Psoas muscle (tissue), 7 donors: ENCODE measurements at regions not wholly inside any gene's neighbourhood (a gene's known extent, or its start where the extent isn't known, plus 50 kb on each side); places are given as distances from the start of the nearest gene placed in this dataset.
"Not testable (repeated sequence)": the region's sequence is repeated elsewhere in the genome, so short reads cannot be mapped to it uniquely, and the experiment has no call there.

Experiments
- ATAC-seq, 4 donors: fragments of 200-7000 bp; cut with Tn5 transposase; one replicate each; pipeline ENCODE4 v1.9.1; 2020; ENCODE audit warnings: moderate library complexity in 3 of 4, mild to moderate bottlenecking in 2 of 4
- DNase-seq, 2 donors: peaks; one replicate each; pipeline ENCODE4 v3.0.0-alpha.2; 2020
- H3K27ac ChIP-seq: fragments of 200-600 bp; one replicate; pipeline ENCODE4 v1.8.0; 2022
- H3K27me3 ChIP-seq, 3 donors: fragments of 200-600 bp in 1 of 3; one replicate each; pipeline versions ENCODE4 v1.6.1 to v1.8.0; 2013 to 2022; ENCODE audit warnings: low read length in 2 of 3, mild to moderate bottlenecking in 2 of 3, moderate library complexity in 1 of 3; ENCODE audit not compliant: insufficient read depth in 3 of 3
- H3K36me3 ChIP-seq, 2 donors: fragments of 200-600 bp in 1 of 2; one replicate each; pipeline versions ENCODE4 v1.6.1 to v1.8.0; 2013 to 2022; ENCODE audit warnings: low read depth in 1 of 2, mild to moderate bottlenecking in 1 of 2, moderate library complexity in 1 of 2; ENCODE audit not compliant: insufficient read depth in 1 of 2
- H3K4me1 ChIP-seq: fragments of 200-600 bp; one replicate; pipeline ENCODE4 v1.8.0; 2022
- H3K4me3 ChIP-seq: fragments of 200-600 bp; one replicate; pipeline ENCODE4 v1.8.0; 2022; ENCODE audit warnings: mild to moderate bottlenecking
- H3K9me3 ChIP-seq: fragments of 200-600 bp; one replicate; pipeline ENCODE4 v1.8.0; 2022
- CTCF ChIP-seq: fragments of 200-600 bp; IDR thresholded peaks from one replicate; pipeline ENCODE4 v1.8.0; 2022; ENCODE audit warnings: antibody characterized with exemption
- WGBS, 3 donors: extraction: QIAGEN DNeasy Blood & Tissue Kit; methylation state at CpG; one replicate each; pipeline versions ENCODE4 v1.1.6 to v1.1.7; 2013; 5-methylcytosine and 5-hydroxymethylcytosine counted together
- intact Hi-C, 2 donors: fragments of 100-400 bp; cut with DNase I; formaldehyde crosslinking; loops; one replicate each; pipeline versions ENCODE4 v1.11.0 to v1.14.2; 2022
- donor health status: healthy with polysubstance abuse.
- donor health status: DM: no; HTN: no; CAD: no; lungs with moderate emphysema.
- donor health status: Bipolar disorder and iron deficiency.
- donor health status: healthy.
- donor health status: DM: yes; HTN: yes; CAD: no.
- donor health status: DM: no; HTN: no; CAD: no.
- donor health status: DM: yes; HTN: yes; CAD: no.

DNA sequence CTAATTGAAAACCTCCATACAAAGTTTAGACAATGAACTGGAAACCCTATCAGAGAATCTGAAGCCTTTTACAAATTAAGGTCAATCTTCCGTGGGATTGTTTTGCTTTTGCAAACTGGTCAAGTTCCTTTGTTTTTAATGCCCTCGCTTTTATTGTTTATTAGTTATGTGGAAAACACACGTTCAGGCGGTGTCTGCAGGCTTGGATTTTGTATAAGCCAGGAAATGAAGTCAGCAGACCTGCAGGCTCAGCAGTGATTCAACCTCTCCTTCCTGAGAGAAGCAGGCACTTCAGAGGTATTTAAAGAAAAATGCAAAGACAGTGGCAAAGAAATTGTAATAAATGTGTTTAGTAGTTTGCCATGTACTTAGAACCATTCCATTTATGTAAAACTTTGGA is 103.4 kb upstream of the PDE10A start:
- no peak for DNase-seq
- H3K27me3 ChIP-seq: no peaks in the 10 kb centered on the region
- peak overlapping the region; percentile 3 for H3K27ac ChIP-seq
- H3K4me1 ChIP-seq: peaks cover 4% of the 10 kb centered on the region
- H3K4me3 ChIP-seq: no peak overlapping the region
- H3K9me3 ChIP-seq: no peaks in the 10 kb centered on the region
- 40 to 47% (median 46%) methylated on average over 4 of the region's 4 CpGs for WGBS, 3 donors
- intact Hi-C loops: no loop called here
- TF ChIP-seq CTCF: no peak
- ATAC-seq: no peak
- no peaks in the 10 kb centered on the region for H3K36me3 ChIP-seq

- no peak for ATAC-seq
- H3K4me1 ChIP-seq: peaks cover 4% of the 10 kb centered on the region
- intact Hi-C loops: no loop called here
- H3K36me3 ChIP-seq: no peaks in the 10 kb centered on the region
- no peak for TF ChIP-seq CTCF
- H3K9me3 ChIP-seq: no peaks in the 10 kb centered on the region
- WGBS, 3 donors: 81 to 84% (median 82%) methylated on average over 7 of the region's 7 CpGs
- H3K27ac ChIP-seq: peak overlapping the region; percentile 27
- H3K27me3 ChIP-seq: no peaks in the 10 kb centered on the region
- no peak overlapping the region for H3K4me3 ChIP-seq
- no peak for DNase-seq
Measured at GRCh38 chr6:165766026-165766425, 103.0 kb upstream of the PDE10A start.

- H3K27me3 ChIP-seq, H3K27ac ChIP-seq, H3K36me3 ChIP-seq, H3K4me3 ChIP-seq, H3K9me3 ChIP-seq, intact Hi-C loops, H3K4me1 ChIP-seq, ATAC-seq, DNase-seq: not testable (repeated sequence)
- 92 to 95% (median 94%) methylated on average over 11 to 22 of the region's 33 CpGs for WGBS, 3 donors
Measured at GRCh38 chr6:165765256-165765655, 102.2 kb upstream of the PDE10A start.

GRCh38 chr6:165762876-165763275 is 99.8 kb upstream of the PDE10A start:
- Histone ChIP-seq H3K27me3 (no peaks in the 10 kb centered on the region), H3K9me3 (no peaks in the 10 kb centered on the region), H3K4me3 (no peak overlapping the region), H3K4me1 (peaks cover 4% of the 10 kb centered on the region), H3K27ac (no peak overlapping the region), H3K36me3 (no peaks in the 10 kb centered on the region)
- TF ChIP-seq CTCF: no peak
- intact Hi-C loops: no loop called here
- no peak for ATAC-seq
- DNase-seq: no peak
- WGBS, 3 donors: 80 to 85% (median 80%) methylated on average over 6 of the region's 6 CpGs

DNA sequence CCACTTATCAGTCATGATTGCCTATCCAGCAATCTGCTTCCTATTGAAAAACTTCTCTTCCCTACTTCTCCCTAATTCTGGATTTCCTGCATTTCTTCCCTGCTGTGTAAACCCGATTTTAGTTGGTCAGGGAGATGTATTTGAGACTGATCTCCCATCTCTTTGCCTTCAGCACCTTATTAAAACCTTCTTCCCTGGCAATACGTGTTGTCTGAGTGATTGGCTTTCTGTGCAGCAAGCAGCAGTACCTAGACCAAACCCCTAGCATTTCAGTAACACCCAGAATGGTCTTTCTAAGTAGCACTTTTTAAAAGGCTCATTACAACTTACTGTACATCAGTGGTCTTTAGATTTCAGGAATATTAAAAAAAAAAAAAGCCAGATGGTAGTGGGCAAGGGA is 99.1 kb upstream of the PDE10A start:
- Histone ChIP-seq H3K36me3 (no peaks in the 10 kb centered on the region), H3K4me1 (peaks cover under 1% of the 10 kb centered on the region), H3K27me3 (no peaks in the 10 kb centered on the region), H3K9me3 (no peaks in the 10 kb centered on the region), H3K27ac (no peak overlapping the region), H3K4me3 (no peak overlapping the region)
- intact Hi-C loops: no loop called here
- ATAC-seq (no peak), DNase-seq (no peak)
- no peak for TF ChIP-seq CTCF
- WGBS, 3 donors: 79 to 86% (median 83%) methylated on average over 2 of the region's 2 CpGs
